Mesendoderm (in vitro differentiated cells): ENCODE measurements at regions not wholly inside any gene's neighbourhood (a gene's known extent, or its start where the extent isn't known, plus 50 kb on each side); places are given as distances from the start of the nearest gene placed in this dataset.

Experiments
- DNase-seq: peaks from one replicate; pipeline ENCODE4 v3.0.0; 2013
- H2AK5ac ChIP-seq: 2 replicates; pipeline ENCODE4 v1.6.1; 2013; ENCODE audit warnings: low read length, inconsistent platforms
- H2BK120ac ChIP-seq: 2 replicates; pipeline ENCODE4 v1.6.1; 2013; ENCODE audit warnings: low read depth, mild to moderate bottlenecking, low read length, moderate library complexity, mixed read lengths
- H2BK15ac ChIP-seq: replicated peaks from 2 replicates; pipeline ENCODE4 v1.6.1; 2013; ENCODE audit warnings: low read depth, mild to moderate bottlenecking, moderate library complexity
- H2BK5ac ChIP-seq: 2 replicates; pipeline ENCODE4 v1.6.1; 2013; ENCODE audit warnings: low read length, inconsistent platforms
- H3K18ac ChIP-seq: 2 replicates; pipeline ENCODE4 v1.6.1; 2013; ENCODE audit warnings: mild to moderate bottlenecking, low read length, mixed read lengths
- H3K23ac ChIP-seq: one replicate; pipeline ENCODE4 v1.6.1; 2013; ENCODE audit warnings: low read length
- H3K27ac ChIP-seq: 2 replicates; pipeline ENCODE4 v1.5.1; 2013; ENCODE audit warnings: low read depth, mild to moderate bottlenecking, inconsistent platforms, low read length, moderate library complexity
- H3K27me3 ChIP-seq: 2 replicates; pipeline ENCODE4 v1.6.1; 2013; ENCODE audit warnings: low read length, control low read depth, mild to moderate bottlenecking, inconsistent platforms; ENCODE audit not compliant: insufficient read depth, poor library complexity
- H3K36me3 ChIP-seq: 2 replicates; pipeline ENCODE4 v1.6.1; 2013; ENCODE audit warnings: low read length, inconsistent platforms; ENCODE audit not compliant: control insufficient read depth, insufficient read depth
- H3K4ac ChIP-seq: one replicate; pipeline ENCODE4 v1.6.1; 2013; ENCODE audit warnings: low read depth, mild to moderate bottlenecking, low read length, moderate library complexity
- H3K4me1 ChIP-seq: 2 replicates; pipeline ENCODE4 v1.6.1; 2013; ENCODE audit warnings: low read depth, low read length, inconsistent platforms; ENCODE audit not compliant: control insufficient read depth
- H3K4me2 ChIP-seq: 2 replicates; pipeline ENCODE4 v1.6.1; 2013; ENCODE audit warnings: low read length
- H3K4me3 ChIP-seq: 2 replicates; pipeline ENCODE4 v1.5.1; 2013; ENCODE audit warnings: mild to moderate bottlenecking, low read length
- H3K56ac ChIP-seq: one replicate; pipeline ENCODE4 v1.6.1; 2013; ENCODE audit warnings: low read length
- H3K79me1 ChIP-seq: 2 replicates; pipeline ENCODE4 v1.6.1; 2013; ENCODE audit warnings: low read length, inconsistent platforms
- H3K79me2 ChIP-seq: 2 replicates; pipeline ENCODE4 v1.6.1; 2013; ENCODE audit warnings: mild to moderate bottlenecking, low read length; ENCODE audit not compliant: control insufficient read depth, insufficient read depth
- H3K9ac ChIP-seq: 2 replicates; pipeline ENCODE4 v1.6.1; 2013; ENCODE audit warnings: low read length, inconsistent platforms
- H4K5ac ChIP-seq: one replicate; pipeline ENCODE4 v1.6.1; 2013; ENCODE audit warnings: low read length
- H4K8ac ChIP-seq: one replicate; pipeline ENCODE4 v1.6.1; 2013; ENCODE audit warnings: low read depth, mild to moderate bottlenecking, control low read depth, low read length, moderate library complexity
- WGBS: extraction: QIAGEN DNeasy Blood & Tissue Kit; methylation state at CpG from one replicate; pipeline ENCODE4 v1.1.7; 2013; ENCODE audit warnings: low lambda C conversion rate, missing lambda C conversion rate; ENCODE audit not compliant: insufficient coverage; ENCODE audit errors: extremely low coverage; 5-methylcytosine and 5-hydroxymethylcytosine counted together

GRCh38 chr16:51849715-51850114, 697.2 kb downstream of the TOX3 start:
- H3K4me1 ChIP-seq, result no peaks in the 10 kb centered on the region
- H3K79me2 ChIP-seq, result no peaks in the 10 kb centered on the region
- H3K27me3 ChIP-seq, result no peaks in the 10 kb centered on the region
- no peak overlapping the region for H3K18ac ChIP-seq
- H4K5ac ChIP-seq, result no peak overlapping the region
- H3K4ac ChIP-seq, result no peak overlapping the region
- no peaks in the 10 kb centered on the region for H3K36me3 ChIP-seq
- no peak overlapping the region for H4K8ac ChIP-seq
- H3K79me1 ChIP-seq, result no peaks in the 10 kb centered on the region
- no peak overlapping the region for H3K4me3 ChIP-seq
- no CpG with 5 or more reads among the region's 1 CpG for WGBS
- H2AK5ac ChIP-seq, result no peak overlapping the region
- H3K4me2 ChIP-seq, result no peak overlapping the region
- no peak overlapping the region for H3K27ac ChIP-seq
- no peak overlapping the region for H2BK5ac ChIP-seq
- peak; percentile 30 for DNase-seq
- H2BK15ac ChIP-seq, result no peak overlapping the region
- no peak overlapping the region for H3K23ac ChIP-seq
- H2BK120ac ChIP-seq, result no peak overlapping the region
- no peak overlapping the region for H3K56ac ChIP-seq
- no peak overlapping the region for H3K9ac ChIP-seq

GRCh38 chr16:51845586-51846305, 694.7 kb upstream of the SALL1 start:
- Histone ChIP-seq H2AK5ac (no peak overlapping the region), H3K56ac (no peak overlapping the region), H4K8ac (no peak overlapping the region), H3K18ac (no peak overlapping the region), H3K9ac (no peak overlapping the region), H3K27me3 (no peaks in the 10 kb centered on the region), H3K79me1 (no peaks in the 10 kb centered on the region), H4K5ac (no peak overlapping the region), H3K27ac (no peak overlapping the region), H3K4me3 (no peak overlapping the region), H3K4ac (no peak overlapping the region), H2BK120ac (no peak overlapping the region), H3K23ac (no peak overlapping the region), H3K4me2 (no peak overlapping the region), H2BK5ac (no peak overlapping the region), H2BK15ac (no peak overlapping the region), H3K4me1 (no peaks in the 10 kb centered on the region), H3K79me2 (no peaks in the 10 kb centered on the region), H3K36me3 (no peaks in the 10 kb centered on the region)
- DNase-seq, result no peak
- WGBS, result no CpG with 5 or more reads among the region's 19 CpGs

GRCh38 chr16:51839727-51840462, 688.8 kb upstream of the SALL1 start:
- no peak overlapping the region for H2AK5ac ChIP-seq
- no CpG with 5 or more reads among the region's 1 CpG for WGBS

GRCh38 chr16:51834794-51835193, 683.7 kb upstream of the SALL1 start:
- Histone ChIP-seq H3K4me3 (no peak overlapping the region), H2BK5ac (no peak overlapping the region), H3K23ac (no peak overlapping the region), H3K4me2 (no peak overlapping the region), H2BK120ac (no peak overlapping the region), H4K8ac (no peak overlapping the region), H3K9ac (no peak overlapping the region), H2AK5ac (no peak overlapping the region), H3K27ac (no peak overlapping the region), H3K4ac (no peak overlapping the region), H3K4me1 (no peaks in the 10 kb centered on the region), H3K36me3 (no peaks in the 10 kb centered on the region), H2BK15ac (no peak overlapping the region), H3K27me3 (no peaks in the 10 kb centered on the region), H3K79me2 (no peaks in the 10 kb centered on the region), H3K56ac (no peak overlapping the region), H4K5ac (no peak overlapping the region), H3K18ac (no peak overlapping the region), H3K79me1 (no peaks in the 10 kb centered on the region)
- WGBS, result no CpG with 5 or more reads among the region's 3 CpGs
- peak; percentile 36 for DNase-seq

More at GRCh38 chr16:51839727-51840462, 688.8 kb upstream of the SALL1 start:
- Histone ChIP-seq H3K4ac (no peak overlapping the region), H3K79me2 (no peaks in the 10 kb centered on the region), H3K23ac (no peak overlapping the region), H2BK5ac (no peak overlapping the region), H3K4me2 (no peak overlapping the region), H3K36me3 (no peaks in the 10 kb centered on the region), H3K27me3 (no peaks in the 10 kb centered on the region), H3K18ac (no peak overlapping the region), H3K56ac (no peak overlapping the region), H3K9ac (no peak overlapping the region), H2BK15ac (no peak overlapping the region), H3K4me3 (no peak overlapping the region), H3K27ac (no peak overlapping the region), H4K5ac (no peak overlapping the region), H3K4me1 (no peaks in the 10 kb centered on the region), H4K8ac (no peak overlapping the region), H2BK120ac (no peak overlapping the region), H3K79me1 (no peaks in the 10 kb centered on the region)
- DNase-seq, result peak; percentile 80

GRCh38 chr16:51834133-51834532, 683.1 kb upstream of the SALL1 start:
- H4K8ac ChIP-seq, result no peak overlapping the region
- H3K56ac ChIP-seq, result no peak overlapping the region
- no peak overlapping the region for H2BK5ac ChIP-seq
- no peaks in the 10 kb centered on the region for H3K79me2 ChIP-seq
- no peak overlapping the region for H3K9ac ChIP-seq
- no CpG with 5 or more reads among the region's 10 CpGs for WGBS
- H3K4me1 ChIP-seq, result no peaks in the 10 kb centered on the region
- peak; percentile 49 for DNase-seq
- H3K27me3 ChIP-seq, result no peaks in the 10 kb centered on the region
- no peak overlapping the region for H3K4me3 ChIP-seq
- no peaks in the 10 kb centered on the region for H3K79me1 ChIP-seq
- no peak overlapping the region for H4K5ac ChIP-seq
- no peak overlapping the region for H2BK120ac ChIP-seq
- no peaks in the 10 kb centered on the region for H3K36me3 ChIP-seq
- no peak overlapping the region for H3K4ac ChIP-seq
- no peak overlapping the region for H3K23ac ChIP-seq
- no peak overlapping the region for H3K18ac ChIP-seq
- no peak overlapping the region for H3K27ac ChIP-seq
- H2BK15ac ChIP-seq, result no peak overlapping the region
- no peak overlapping the region for H3K4me2 ChIP-seq
- no peak overlapping the region for H2AK5ac ChIP-seq
